Lower lobe of right lung (tissue), 2 donors: ENCODE measurements at regions not wholly inside any gene's neighbourhood (a gene's known extent, or its start where the extent isn't known, plus 50 kb on each side); places are given as distances from the start of the nearest gene placed in this dataset.

Experiments used
- ATAC-seq, 2 donors: fragments of 200-7000 bp; cut with Tn5 transposase; one replicate each; pipeline ENCODE4 v1.9.1; 2020 to 2022; ENCODE audit warnings: mild to moderate bottlenecking in 2 of 2, moderate library complexity in 2 of 2
- DNase-seq: peaks from one replicate; pipeline ENCODE4 v3.0.0-alpha.2; 2020
- H3K27ac ChIP-seq: fragments of 200-600 bp; one replicate; pipeline ENCODE4 v1.8.0; 2022
- H3K27me3 ChIP-seq: fragments of 200-600 bp; one replicate; pipeline ENCODE4 v1.8.0; 2022; ENCODE audit warnings: low read depth
- H3K36me3 ChIP-seq: fragments of 200-600 bp; one replicate; pipeline ENCODE4 v1.8.0; 2022; ENCODE audit warnings: mild to moderate bottlenecking
- H3K4me1 ChIP-seq: fragments of 200-600 bp; one replicate; pipeline ENCODE4 v1.8.0; 2022
- H3K4me3 ChIP-seq: fragments of 200-600 bp; one replicate; pipeline ENCODE4 v1.8.0; 2022; ENCODE audit warnings: mild to moderate bottlenecking
- H3K9me3 ChIP-seq: fragments of 200-600 bp; one replicate; pipeline ENCODE4 v1.8.0; 2022
- intact Hi-C: fragments of 100-400 bp; cut with DNase I; formaldehyde crosslinking; loops from one replicate; pipeline ENCODE4 v1.11.0; 2022
- TF ChIP-seq, protein P1 (sequence below): fragments of 200-600 bp; IDR thresholded peaks from one replicate; pipeline ENCODE4 v1.8.0; 2022; ENCODE audit warnings: antibody characterized with exemption, mild to moderate bottlenecking
- donor health status: DM: no; HTN: yes; CAD: no; lungs with severe emphysema.

DNA sequence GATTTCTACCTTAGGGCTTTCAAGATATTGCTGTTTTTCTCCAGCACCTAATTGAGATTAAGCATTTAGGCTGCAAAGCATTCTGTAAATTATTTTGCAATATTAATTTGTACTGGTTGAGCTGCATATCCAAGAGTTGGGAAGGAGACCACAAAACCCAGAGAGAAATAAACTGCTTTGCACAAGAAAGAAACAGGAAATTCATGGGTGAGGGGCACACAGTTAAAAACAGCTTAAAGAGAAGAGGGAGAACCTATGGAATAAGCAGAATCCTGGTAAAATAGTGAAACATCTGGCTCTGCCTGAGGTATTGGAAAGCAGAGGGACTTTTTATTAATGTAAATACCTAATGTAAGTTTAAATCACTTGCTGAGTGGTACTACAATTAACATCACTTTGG lies 243.0 kb downstream of the TMEM167A start:
- H3K4me3 ChIP-seq: no peak overlapping the region
- no peak for DNase-seq
- H3K9me3 ChIP-seq: no peaks in the 10 kb centered on the region
- H3K36me3 ChIP-seq: no peaks in the 10 kb centered on the region
- ATAC-seq: no peak
- no peaks in the 10 kb centered on the region for H3K27me3 ChIP-seq
- intact Hi-C loops: no loop called here
- TF ChIP-seq, protein P1, sequence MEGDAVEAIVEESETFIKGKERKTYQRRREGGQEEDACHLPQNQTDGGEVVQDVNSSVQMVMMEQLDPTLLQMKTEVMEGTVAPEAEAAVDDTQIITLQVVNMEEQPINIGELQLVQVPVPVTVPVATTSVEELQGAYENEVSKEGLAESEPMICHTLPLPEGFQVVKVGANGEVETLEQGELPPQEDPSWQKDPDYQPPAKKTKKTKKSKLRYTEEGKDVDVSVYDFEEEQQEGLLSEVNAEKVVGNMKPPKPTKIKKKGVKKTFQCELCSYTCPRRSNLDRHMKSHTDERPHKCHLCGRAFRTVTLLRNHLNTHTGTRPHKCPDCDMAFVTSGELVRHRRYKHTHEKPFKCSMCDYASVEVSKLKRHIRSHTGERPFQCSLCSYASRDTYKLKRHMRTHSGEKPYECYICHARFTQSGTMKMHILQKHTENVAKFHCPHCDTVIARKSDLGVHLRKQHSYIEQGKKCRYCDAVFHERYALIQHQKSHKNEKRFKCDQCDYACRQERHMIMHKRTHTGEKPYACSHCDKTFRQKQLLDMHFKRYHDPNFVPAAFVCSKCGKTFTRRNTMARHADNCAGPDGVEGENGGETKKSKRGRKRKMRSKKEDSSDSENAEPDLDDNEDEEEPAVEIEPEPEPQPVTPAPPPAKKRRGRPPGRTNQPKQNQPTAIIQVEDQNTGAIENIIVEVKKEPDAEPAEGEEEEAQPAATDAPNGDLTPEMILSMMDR: no peak
- H3K27ac ChIP-seq: no peak overlapping the region
- H3K4me1 ChIP-seq: no peaks in the 10 kb centered on the region

DNA sequence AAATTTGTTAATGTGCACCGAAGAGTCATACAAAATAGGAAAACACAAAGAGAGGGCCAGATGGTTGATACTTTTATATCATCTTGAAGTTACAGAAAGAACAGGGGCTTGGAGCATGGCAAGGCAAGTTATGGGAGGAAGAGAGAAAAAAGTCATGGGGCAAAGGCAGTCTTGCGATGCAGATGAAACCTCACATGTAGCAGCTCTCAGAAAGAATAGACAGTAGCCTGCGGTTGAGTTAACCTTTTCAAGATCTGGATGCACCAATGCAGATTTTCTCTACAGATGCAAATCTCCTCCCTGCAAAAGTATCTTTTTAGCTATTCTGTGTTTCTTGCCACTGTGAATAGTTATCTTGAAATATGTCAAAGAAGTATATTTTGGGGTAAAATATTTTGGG lies 243.9 kb downstream of the TMEM167A start:
- Histone ChIP-seq H3K4me3 (no peak overlapping the region), H3K27ac (no peak overlapping the region), H3K27me3 (no peaks in the 10 kb centered on the region), H3K4me1 (no peaks in the 10 kb centered on the region), H3K9me3 (no peaks in the 10 kb centered on the region), H3K36me3 (no peaks in the 10 kb centered on the region)
- ATAC-seq (no peak), DNase-seq (no peak)
- TF ChIP-seq, protein P1: no peak
- intact Hi-C loops: no loop called here

DNA sequence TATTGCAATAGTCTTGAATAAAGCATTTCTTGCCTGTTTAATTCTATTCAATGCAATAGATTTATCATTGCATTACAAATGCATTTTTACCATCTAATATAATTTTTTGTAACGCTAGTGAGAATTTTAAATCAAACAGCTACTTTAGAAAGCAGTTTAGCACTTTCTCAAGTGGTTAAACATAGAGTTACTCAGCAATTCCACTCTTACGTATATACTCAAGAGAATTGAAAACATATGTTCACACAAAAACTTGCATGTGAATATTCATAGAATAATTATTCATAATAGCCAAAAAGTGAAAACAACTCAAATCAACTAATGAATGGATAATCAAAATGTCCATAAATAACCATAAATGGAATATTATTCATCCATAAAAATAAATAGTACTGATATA lies 244.7 kb downstream of the TMEM167A start:
- H3K27me3 ChIP-seq: no peaks in the 10 kb centered on the region
- H3K4me1 ChIP-seq: no peaks in the 10 kb centered on the region
- H3K36me3 ChIP-seq: no peaks in the 10 kb centered on the region
- TF ChIP-seq, protein P1: no peak
- no peak overlapping the region for H3K27ac ChIP-seq
- H3K4me3 ChIP-seq: no peak overlapping the region
- no peak for ATAC-seq
- DNase-seq: no peak
- no peaks in the 10 kb centered on the region for H3K9me3 ChIP-seq
- intact Hi-C loops: no loop called here

DNA sequence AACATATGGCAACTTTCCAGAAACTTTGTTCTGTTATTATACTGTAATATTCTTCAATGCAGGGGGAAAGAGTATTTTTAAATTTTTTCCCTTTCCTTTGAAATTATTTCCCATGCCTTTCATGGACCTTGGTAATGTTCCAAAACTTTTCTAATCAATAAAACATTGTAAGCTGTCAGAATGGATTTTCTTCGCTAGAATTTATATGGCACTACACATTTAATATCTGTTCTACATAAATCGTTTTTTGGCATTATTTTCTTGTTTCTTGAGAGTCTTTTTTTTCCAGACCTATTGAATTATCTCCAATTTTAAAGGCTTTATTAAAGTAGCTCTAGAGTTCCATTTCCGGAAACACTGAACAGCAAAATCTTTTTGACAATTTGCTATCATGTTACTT lies 249.0 kb downstream of the TMEM167A start:
- TF ChIP-seq, protein P1: no peak
- Histone ChIP-seq H3K36me3 (no peaks in the 10 kb centered on the region), H3K4me1 (no peaks in the 10 kb centered on the region), H3K27ac (no peak overlapping the region), H3K4me3 (no peak overlapping the region), H3K9me3 (no peaks in the 10 kb centered on the region), H3K27me3 (no peaks in the 10 kb centered on the region)
- ATAC-seq (no peak), DNase-seq (no peak)
- intact Hi-C loops: no loop called here

DNA sequence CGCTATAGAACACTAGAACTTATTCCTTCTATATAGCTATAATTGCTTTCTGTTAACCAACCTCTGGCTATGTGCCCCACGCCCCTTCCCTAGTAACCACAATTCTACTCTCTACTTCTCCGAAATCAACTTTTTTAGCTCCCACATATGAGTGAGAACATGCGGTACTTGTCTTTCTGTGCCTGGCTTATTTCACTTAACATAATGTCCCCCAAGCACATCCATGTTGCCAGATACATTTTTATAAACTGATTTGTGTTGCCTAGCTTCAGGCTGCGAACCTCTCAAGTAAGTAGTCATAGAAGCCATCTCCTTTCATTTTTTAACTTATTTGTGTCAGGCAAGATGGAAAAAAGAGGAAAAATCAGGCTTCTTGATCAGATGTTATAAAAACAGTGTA lies 249.5 kb downstream of the TMEM167A start:
- no peaks in the 10 kb centered on the region for H3K4me1 ChIP-seq
- TF ChIP-seq, protein P1: no peak
- H3K27me3 ChIP-seq: no peaks in the 10 kb centered on the region
- H3K4me3 ChIP-seq: no peak overlapping the region
- DNase-seq (no peak), ATAC-seq (no peak)
- H3K9me3 ChIP-seq: no peaks in the 10 kb centered on the region
- intact Hi-C loops: no loop called here
- H3K36me3 ChIP-seq: no peaks in the 10 kb centered on the region
- no peak overlapping the region for H3K27ac ChIP-seq

DNA sequence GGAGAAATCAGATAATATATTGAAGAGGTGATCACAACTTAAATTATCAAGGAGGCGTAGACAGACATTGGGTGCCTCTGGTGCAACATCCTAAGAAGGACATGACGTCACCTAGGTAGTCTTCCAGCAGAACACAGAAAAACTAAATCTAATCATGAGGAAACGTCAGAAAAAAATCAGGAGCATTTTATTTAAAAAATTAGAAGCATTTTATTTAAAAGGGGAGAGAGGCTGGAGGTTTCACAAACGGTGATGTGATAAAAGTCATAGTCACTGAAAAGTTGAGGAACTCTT lies 254.6 kb downstream of the TMEM167A start:
- intact Hi-C loops: no loop called here
- ATAC-seq: no peak
- H3K9me3 ChIP-seq: no peaks in the 10 kb centered on the region

More for the DNA sequence above, 254.6 kb downstream of the TMEM167A start:
- DNase-seq: no peak
- Histone ChIP-seq H3K4me3 (no peak overlapping the region), H3K27ac (no peak overlapping the region), H3K4me1 (no peaks in the 10 kb centered on the region), H3K36me3 (no peaks in the 10 kb centered on the region), H3K27me3 (no peaks in the 10 kb centered on the region)
- TF ChIP-seq, protein P1: no peak
